Esophagus squamous epithelium (tissue), 4 donors: ENCODE measurements at regions not wholly inside any gene's neighbourhood (a gene's known extent, or its start where the extent isn't known, plus 50 kb on each side); places are given as distances from the start of the nearest gene placed in this dataset.

ENCODE experiments used
- CTCF ChIP-seq, 6 experiments: fragments of 450-650 bp in 4 of 6; fragments of 200-600 bp in 2 of 6; sonication (generic) in 2 of 6; IDR thresholded peaks; one replicate each; pipeline ENCODE4 v1.5.1; 2016 to 2019; ENCODE audit warnings: antibody characterized with exemption in 6 of 6, mild to moderate bottlenecking in 4 of 6, moderate library complexity in 4 of 6
- POLR2A ChIP-seq, 4 donors: fragments of 450-650 bp; IDR thresholded peaks; one replicate each; pipeline ENCODE4 v1.6.1; 2017; ENCODE audit warnings: antibody characterized with exemption in 4 of 4, mild to moderate bottlenecking in 4 of 4, moderate library complexity in 3 of 4

GRCh38 chr15:70252951-70253320 lies 155.2 kb upstream of the TLE3 start:
- TF ChIP-seq POLR2A (IDR thresholded peaks at IDR 0.05) (no peak), CTCF (IDR thresholded peaks at IDR 0.05) (no peak)
